CD4-positive, alpha-beta T cell (primary cell): ENCODE measurements at regions not wholly inside any gene's neighbourhood (a gene's known extent, or its start where the extent isn't known, plus 50 kb on each side); places are given as distances from the start of the nearest gene placed in this dataset.

Experiments
- ATAC-seq: fragments of 200-7000 bp; cut with Tn5 transposase; one replicate; pipeline ENCODE4 v1.10.0; 2022; ENCODE audit warnings: mild to moderate bottlenecking; ENCODE audit not compliant: poor library complexity
- CTCF ChIA-PET: fragments of 350-600 bp; sonication (Branson Sonifier 250); formaldehyde crosslinking; loops from one replicate; lab custom pipeline; 2021; ENCODE audit warnings: antibody characterized with exemption, inconsistent platforms; lab: Charles Lee
- POLR2A ChIA-PET: fragments of 350-600 bp; sonication (Branson Sonifier 250); formaldehyde crosslinking; loops from one replicate; lab custom pipeline; 2021; ENCODE audit warnings: antibody characterized with exemption, inconsistent platforms; lab: Charles Lee
- DNase-seq, 14 experiments: peaks; one replicate each; pipeline ENCODE4 v3.0.0-alpha.2; 2013 to 2020; ENCODE audit warnings: mixed read lengths in 2 of 14
- H3K27ac ChIP-seq, 2 donors: one replicate each; pipeline versions ENCODE4 v1.5.1 to v1.7.0; 2013; ENCODE audit warnings: low read length in 2 of 2, low read depth in 1 of 2, mild to moderate bottlenecking in 1 of 2
- H3K27me3 ChIP-seq, 2 experiments: 1 replicate in 1 of 2; 2 replicates in 1 of 2; pipeline versions ENCODE4 v1.6.1 to v1.7.0; 2013; ENCODE audit warnings: low read length in 2 of 2, control low read depth in 1 of 2, mild to moderate bottlenecking in 1 of 2, moderate library complexity in 1 of 2; ENCODE audit not compliant: insufficient read depth in 2 of 2, control insufficient read depth in 1 of 2
- H3K36me3 ChIP-seq: one replicate; pipeline ENCODE4 v1.6.1; 2013; ENCODE audit warnings: low read length, control low read depth; ENCODE audit not compliant: insufficient read depth
- H3K4me1 ChIP-seq: one replicate; pipeline ENCODE4 v1.6.1; 2013; ENCODE audit warnings: low read length, control low read depth; ENCODE audit not compliant: insufficient read depth
- H3K4me3 ChIP-seq: one replicate; pipeline ENCODE4 v1.5.1; 2013; ENCODE audit warnings: mild to moderate bottlenecking, low read length, moderate library complexity
- H3K9me3 ChIP-seq, 2 experiments: 1 replicate in 1 of 2; 2 replicates in 1 of 2; pipeline versions ENCODE4 v1.6.1 to v1.7.0; 2013; ENCODE audit warnings: low read length in 2 of 2, mild to moderate bottlenecking in 2 of 2, control low read depth in 1 of 2, moderate library complexity in 1 of 2; ENCODE audit not compliant: control insufficient read depth in 1 of 2, insufficient read depth in 1 of 2
- H3K27ac Mint-ChIP-seq: one replicate; pipeline ENCODE4 v1.8.0; 2020; ENCODE audit warnings: mixed read lengths
- H3K27me3 Mint-ChIP-seq: one replicate; pipeline ENCODE4 v1.8.0; 2021; ENCODE audit warnings: mixed read lengths
- H3K36me3 Mint-ChIP-seq: one replicate; pipeline ENCODE4 v1.8.0; 2021; ENCODE audit warnings: low read depth, mixed read lengths
- H3K4me1 Mint-ChIP-seq: one replicate; pipeline ENCODE4 v1.8.0; 2021; ENCODE audit warnings: low read depth, mixed read lengths
- H3K4me3 Mint-ChIP-seq: one replicate; pipeline ENCODE4 v1.8.0; 2020; ENCODE audit warnings: mild to moderate bottlenecking, mixed read lengths
- H3K9me3 Mint-ChIP-seq: one replicate; pipeline ENCODE4 v1.8.0; 2020; ENCODE audit warnings: mixed read lengths
- CTCF ChIP-seq: fragments of 200-600 bp; IDR thresholded peaks from one replicate; pipeline ENCODE4 v1.8.0; 2022; ENCODE audit warnings: antibody characterized with exemption, mild to moderate bottlenecking
- intact Hi-C, 2 experiments: fragments of 100-400 bp; cut with DNase I in 1 of 2; cut with micrococcal nuclease in 1 of 2; formaldehyde crosslinking; loops; one replicate each; pipeline versions ENCODE4 v1.15.1 to v1.9.0; 2023 to 2025; cut with DNase I, micrococcal nuclease

GRCh38 chr2:192560326-192560725 is 365.6 kb upstream of the TMEFF2 start:
- no peak for DNase-seq

GRCh38 chr2:192559587-192559986 is 364.9 kb upstream of the TMEFF2 start:
- no peak overlapping the region for H3K27ac ChIP-seq
- no peaks in the 10 kb centered on the region for H3K27me3 ChIP-seq
- H3K27me3 Mint-ChIP-seq, result no peaks in the 10 kb centered on the region
- H3K4me3 Mint-ChIP-seq, result no peak overlapping the region
- no peak for ATAC-seq
- no peaks in the 10 kb centered on the region for H3K9me3 Mint-ChIP-seq
- H3K36me3 Mint-ChIP-seq, result no peaks in the 10 kb centered on the region
- H3K4me1 Mint-ChIP-seq, result no peaks in the 10 kb centered on the region
- no peak overlapping the region for H3K27ac Mint-ChIP-seq
- POLR2A ChIA-PET, result no interaction called here
- intact Hi-C loops, result no loop called here
- H3K4me3 ChIP-seq, result no peak overlapping the region
- no peaks in the 10 kb centered on the region for H3K4me1 ChIP-seq
- CTCF ChIA-PET, result no interaction called here
- no peaks in the 10 kb centered on the region for H3K36me3 ChIP-seq
- TF ChIP-seq CTCF, result no peak
- DNase-seq, result no peak
- no peaks in the 10 kb centered on the region for H3K9me3 ChIP-seq

More at GRCh38 chr2:192560326-192560725, 365.6 kb upstream of the TMEFF2 start:
- H3K4me3 Mint-ChIP-seq, result no peak overlapping the region
- no peak overlapping the region for H3K27ac ChIP-seq
- H3K27me3 ChIP-seq, result no peaks in the 10 kb centered on the region
- no peaks in the 10 kb centered on the region for H3K36me3 ChIP-seq
- no peaks in the 10 kb centered on the region for H3K4me1 Mint-ChIP-seq
- POLR2A ChIA-PET, result no interaction called here
- no peak overlapping the region for H3K4me3 ChIP-seq
- H3K9me3 Mint-ChIP-seq, result no peaks in the 10 kb centered on the region
- CTCF ChIA-PET, result no interaction called here
- H3K27ac Mint-ChIP-seq, result no peak overlapping the region
- no peaks in the 10 kb centered on the region for H3K27me3 Mint-ChIP-seq
- intact Hi-C loops, result no loop called here
- H3K36me3 Mint-ChIP-seq, result no peaks in the 10 kb centered on the region
- no peaks in the 10 kb centered on the region for H3K4me1 ChIP-seq
- no peak for TF ChIP-seq CTCF
- no peaks in the 10 kb centered on the region for H3K9me3 ChIP-seq
- no peak for ATAC-seq

- Mint-ChIP-seq H3K4me1 (no peaks in the 10 kb centered on the region), H3K36me3 (no peaks in the 10 kb centered on the region), H3K27ac (no peak overlapping the region), H3K27me3 (no peaks in the 10 kb centered on the region), H3K9me3 (no peaks in the 10 kb centered on the region), H3K4me3 (no peak overlapping the region)
- ChIA-PET POLR2A (no interaction called here), CTCF (no interaction called here)
- no peaks in the 10 kb centered on the region for H3K9me3 ChIP-seq
- no peaks in the 10 kb centered on the region for H3K36me3 ChIP-seq
- H3K27me3 ChIP-seq, result no peaks in the 10 kb centered on the region
- no peak for TF ChIP-seq CTCF
- intact Hi-C loops, result no loop called here
- no peak for ATAC-seq
- no peaks in the 10 kb centered on the region for H3K4me1 ChIP-seq
- H3K27ac ChIP-seq, result no peak overlapping the region
- no peak overlapping the region for H3K4me3 ChIP-seq
- DNase-seq, result no peak
Observed at GRCh38 chr2:192558637-192559036, 363.9 kb upstream of the TMEFF2 start.
